Keratinocyte (primary cell): ENCODE measurements at regions not wholly inside any gene's neighbourhood (a gene's known extent, or its start where the extent isn't known, plus 50 kb on each side); places are given as distances from the start of the nearest gene placed in this dataset.

ENCODE experiments used
- DNase-seq: peaks from one replicate; pipeline ENCODE4 v3.0.0-alpha.2; 2011; ENCODE audit warnings: low read depth, missing footprints, low spot score
- FAIRE-seq: peaks from 2 replicates; lab custom pipeline; 2011; peaks lifted over from hg19 to GRCh38; lab: Jason Lieb, UNC
- H2AFZ ChIP-seq: 2 replicates; pipeline ENCODE4 v1.6.0; 2012; ENCODE audit warnings: low read length, control low read depth, inconsistent platforms; ENCODE audit not compliant: control insufficient read depth
- H3K27ac ChIP-seq: 2 replicates; pipeline ENCODE4 v1.5.1; 2011; ENCODE audit warnings: low read length; ENCODE audit not compliant: control insufficient read depth, insufficient read depth
- H3K27me3 ChIP-seq: 3 replicates; pipeline ENCODE4 v1.6.0; 2011; ENCODE audit warnings: low read length; ENCODE audit not compliant: control insufficient read depth, insufficient read depth; ENCODE audit errors: extremely low read depth
- H3K36me3 ChIP-seq, 2 experiments: 2 replicates in 1 of 2; 3 replicates in 1 of 2; pipeline ENCODE4 v1.5.1; 2011; ENCODE audit warnings: low read length in 2 of 2, mild to moderate bottlenecking in 1 of 2; ENCODE audit not compliant: control insufficient read depth in 2 of 2, insufficient read depth in 2 of 2; ENCODE audit errors: extremely low read depth in 1 of 2
- H3K4me1 ChIP-seq: 3 replicates; pipeline ENCODE4 v1.5.1; 2011; ENCODE audit warnings: low read length; ENCODE audit not compliant: control insufficient read depth, insufficient read depth; ENCODE audit errors: extremely low read depth
- H3K4me2 ChIP-seq: 3 replicates; pipeline ENCODE4 v1.6.0; 2011; ENCODE audit warnings: low read depth, low read length; ENCODE audit not compliant: control insufficient read depth, insufficient read depth; ENCODE audit errors: extremely low read depth
- H3K4me3 ChIP-seq, 3 experiments: fragments of 200-600 bp in 1 of 3; sonication (generic) in 1 of 3; 2 replicates in 2 of 3; 3 replicates in 1 of 3; pipeline ENCODE4 v1.5.1; 2011 to 2016; ENCODE audit warnings: low read length in 3 of 3, mild to moderate bottlenecking in 3 of 3, control low read depth in 2 of 3, inconsistent platforms in 1 of 3, low read depth in 1 of 3, mixed read lengths in 1 of 3, mixed run types in 1 of 3, moderate library complexity in 1 of 3; ENCODE audit not compliant: control insufficient read depth in 2 of 3, insufficient read depth in 2 of 3; ENCODE audit errors: extremely low read depth in 1 of 3
- H3K79me2 ChIP-seq: 2 replicates; pipeline ENCODE4 v1.6.0; 2012; ENCODE audit warnings: low read length; ENCODE audit not compliant: control insufficient read depth, insufficient read depth
- H3K9ac ChIP-seq: 3 replicates; pipeline ENCODE4 v1.6.0; 2011; ENCODE audit warnings: low read length; ENCODE audit not compliant: control insufficient read depth, insufficient read depth; ENCODE audit errors: extremely low read depth
- H3K9me1 ChIP-seq: 3 replicates; pipeline ENCODE4 v1.6.0; 2011; ENCODE audit warnings: low read length; ENCODE audit not compliant: control insufficient read depth, insufficient read depth; ENCODE audit errors: extremely low read depth
- H3K9me3 ChIP-seq: 2 replicates; pipeline ENCODE4 v1.5.1; 2012; ENCODE audit warnings: low read depth, low read length; ENCODE audit not compliant: control insufficient read depth
- H4K20me1 ChIP-seq: 3 replicates; pipeline ENCODE4 v1.6.0; 2011; ENCODE audit warnings: low read length; ENCODE audit not compliant: control insufficient read depth, insufficient read depth; ENCODE audit errors: extremely low read depth
- CTCF ChIP-seq, 3 experiments: IDR thresholded peaks in 1 of 3; conservative IDR thresholded peaks in 1 of 3; optimal IDR thresholded peaks in 1 of 3; 2 replicates in 2 of 3; 3 replicates in 1 of 3; pipeline versions ENCODE3 to v1.5.1; 2011; ENCODE audit warnings: low read length in 3 of 3, mild to moderate bottlenecking in 3 of 3, moderate library complexity in 2 of 3, control low read depth in 1 of 3, inconsistent platforms in 1 of 3; ENCODE audit not compliant: insufficient read depth in 2 of 3; ENCODE audit errors: extremely low read depth in 1 of 3
- EZH2 ChIP-seq: IDR thresholded peaks from one replicate; pipeline ENCODE4 v1.6.1; 2012; ENCODE audit warnings: inconsistent platforms, mild to moderate bottlenecking, low read length, moderate library complexity
- dilution Hi-C: fragments of 300-500 bp; cut with MboI; formaldehyde crosslinking; loops from one replicate; pipeline ENCODE4 v1.7.0; 2020; ENCODE audit warnings: low sequenced_read_pairs; ENCODE audit not compliant: extremely low pct_ligation_motif_present

GRCh38 chr20:61189534-61189933 lies 62.5 kb upstream of the CDH4 start:
- FAIRE-seq (no peak), DNase-seq (no peak)
- H3K4me1 ChIP-seq: peaks cover 34% of the 10 kb centered on the region
- no peak overlapping the region for H3K9ac ChIP-seq
- H3K9me3 ChIP-seq: no peaks in the 10 kb centered on the region
- H3K27me3 ChIP-seq: no peaks in the 10 kb centered on the region
- no peaks in the 10 kb centered on the region for H4K20me1 ChIP-seq
- no peaks in the 10 kb centered on the region for H3K9me1 ChIP-seq
- H3K79me2 ChIP-seq: no peaks in the 10 kb centered on the region
- H3K36me3 ChIP-seq: no peaks in the 10 kb centered on the region
- H3K27ac ChIP-seq: no peak overlapping the region
- no peak overlapping the region for H2AFZ ChIP-seq
- no peak overlapping the region for H3K4me2 ChIP-seq
- no peak overlapping the region for H3K4me3 ChIP-seq
- TF ChIP-seq EZH2 (no peak), CTCF (optimal IDR thresholded peaks at IDR 0.05 in 1 of 3, IDR thresholded peaks at IDR 0.05 in 1 of 3, conservative IDR thresholded peaks at IDR 0.05 in 1 of 3; ENCODE audit: extremely low read depth in 1 of 3, insufficient read depth in 2 of 3, low read length in 3 of 3) (no peak)
- dilution Hi-C loops: no loop called here

GRCh38 chr20:61191096-61191495 lies 61.0 kb upstream of the CDH4 start:
- no peaks in the 10 kb centered on the region for H3K9me1 ChIP-seq
- FAIRE-seq (no peak), DNase-seq (no peak)
- no peak overlapping the region for H3K27ac ChIP-seq
- H3K9ac ChIP-seq: no peak overlapping the region
- H3K4me3 ChIP-seq: no peak overlapping the region
- no peak overlapping the region for H3K4me2 ChIP-seq
- H3K4me1 ChIP-seq: peaks cover 20% of the 10 kb centered on the region
- H2AFZ ChIP-seq: no peak overlapping the region
- no peaks in the 10 kb centered on the region for H3K9me3 ChIP-seq
- no peaks in the 10 kb centered on the region for H3K79me2 ChIP-seq
- no peaks in the 10 kb centered on the region for H4K20me1 ChIP-seq
- no peak for TF ChIP-seq EZH2
- TF ChIP-seq CTCF (optimal IDR thresholded peaks at IDR 0.05 in 1 of 3, IDR thresholded peaks at IDR 0.05 in 1 of 3, conservative IDR thresholded peaks at IDR 0.05 in 1 of 3; ENCODE audit: extremely low read depth in 1 of 3, insufficient read depth in 2 of 3, low read length in 3 of 3): no peak
- peaks cover 4% of the 10 kb centered on the region for H3K27me3 ChIP-seq
- dilution Hi-C loops: no loop called here
- no peaks in the 10 kb centered on the region for H3K36me3 ChIP-seq
